Thymus (tissue), 11 donors: ENCODE measurements at regions not wholly inside any gene's neighbourhood (a gene's known extent, or its start where the extent isn't known, plus 50 kb on each side); places are given as distances from the start of the nearest gene placed in this dataset.

Experiments
- DNase-seq, 9 donors: peaks; one replicate each; pipeline ENCODE4 v3.0.0-alpha.2; 2013; ENCODE audit warnings: low spot score in 9 of 9, low read depth in 6 of 9, missing footprints in 1 of 9
- H3K27ac ChIP-seq, 2 donors: one replicate each; pipeline ENCODE4 v1.5.1; 2013; ENCODE audit warnings: control low read depth in 1 of 2, low read depth in 1 of 2, low read length in 1 of 2, mild to moderate bottlenecking in 1 of 2, moderate library complexity in 1 of 2
- H3K27me3 ChIP-seq, 2 donors: one replicate each; pipeline ENCODE4 v1.5.1; 2013; ENCODE audit warnings: low read length in 1 of 2; ENCODE audit not compliant: control insufficient read depth in 2 of 2, insufficient read depth in 1 of 2
- H3K36me3 ChIP-seq, 2 donors: one replicate each; pipeline ENCODE4 v1.5.1; 2013; ENCODE audit warnings: low read length in 1 of 2, mild to moderate bottlenecking in 1 of 2, moderate library complexity in 1 of 2; ENCODE audit not compliant: control insufficient read depth in 2 of 2, insufficient read depth in 2 of 2
- H3K4me1 ChIP-seq, 2 donors: one replicate each; pipeline ENCODE4 v1.5.1; 2013; ENCODE audit warnings: low read length in 2 of 2; ENCODE audit not compliant: control insufficient read depth in 2 of 2, insufficient read depth in 2 of 2
- H3K4me3 ChIP-seq, 2 donors: one replicate each; pipeline ENCODE4 v1.5.1; 2013; ENCODE audit warnings: low read length in 2 of 2, control low read depth in 1 of 2, mild to moderate bottlenecking in 1 of 2
- H3K9me3 ChIP-seq, 2 donors: one replicate each; pipeline ENCODE4 v1.5.1; 2013; ENCODE audit warnings: low read length in 1 of 2, mild to moderate bottlenecking in 1 of 2; ENCODE audit not compliant: control insufficient read depth in 2 of 2, insufficient read depth in 1 of 2
- WGBS: extraction: QIAGEN DNeasy Blood & Tissue Kit; methylation state at CpG from one replicate; pipeline ENCODE4 v1.1.7; 2013; 5-methylcytosine and 5-hydroxymethylcytosine counted together
- donor health status: healthy.

DNA sequence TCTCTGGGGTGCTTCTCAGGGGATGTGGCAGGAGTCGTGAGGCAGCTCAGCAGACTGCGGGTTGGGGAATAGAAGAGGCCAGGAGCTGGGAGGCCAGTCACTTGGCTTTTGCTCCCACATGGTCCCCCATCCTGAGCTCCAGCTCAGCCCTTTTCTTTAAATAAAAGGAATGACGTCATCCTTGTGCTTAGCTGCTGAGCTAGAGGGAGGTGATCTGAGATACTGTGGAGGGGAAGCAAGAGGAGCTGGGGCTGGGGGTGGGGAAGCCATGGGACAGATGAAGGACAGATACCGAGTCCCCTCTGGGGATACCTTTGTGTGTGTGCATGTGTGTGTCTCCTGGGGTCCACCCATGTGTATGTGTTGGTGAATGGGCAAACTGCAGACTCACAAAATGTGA, 89.0 kb upstream of the ARAP3 start:
- Histone ChIP-seq H3K36me3 (no peaks in the 10 kb centered on the region), H3K9me3 (no peaks in the 10 kb centered on the region), H3K4me1 (no peaks in the 10 kb centered on the region), H3K27me3 (peaks cover 0 to 30% of the 10 kb centered on the region in 2 donors), H3K4me3 (no peak overlapping the region), H3K27ac (no peak overlapping the region)
- 79% methylated on average over 4 of the region's 4 CpGs for WGBS
- DNase-seq, result no peak

GRCh38 chr5:141769671-141770070, 87.6 kb upstream of the ARAP3 start:
- 89% methylated on average over 3 of the region's 3 CpGs for WGBS
- DNase-seq, result no peak
- H3K4me3 ChIP-seq, result no peak overlapping the region
- H3K4me1 ChIP-seq, result no peaks in the 10 kb centered on the region
- no peak overlapping the region for H3K27ac ChIP-seq
- H3K9me3 ChIP-seq, result no peaks in the 10 kb centered on the region
- H3K36me3 ChIP-seq, result no peaks in the 10 kb centered on the region
- peaks cover 0 to 33% of the 10 kb centered on the region in 2 donors for H3K27me3 ChIP-seq

GRCh38 chr5:141767671-141768070, 85.6 kb upstream of the ARAP3 start:
- DNase-seq, result no peak
- Histone ChIP-seq H3K36me3 (no peaks in the 10 kb centered on the region), H3K4me3 (no peak overlapping the region), H3K9me3 (no peaks in the 10 kb centered on the region), H3K4me1 (no peaks in the 10 kb centered on the region), H3K27me3 (peaks cover 0 to 22% of the 10 kb centered on the region in 2 donors), H3K27ac (no peak overlapping the region)
- WGBS, result 90% methylated on average over 15 of the region's 15 CpGs

GRCh38 chr5:141765896-141766551, 84.0 kb upstream of the ARAP3 start:
- no peak overlapping the region for H3K27ac ChIP-seq
- peaks cover 0 to 28% of the 10 kb centered on the region in 2 donors for H3K27me3 ChIP-seq
- no peak for DNase-seq
- H3K4me1 ChIP-seq, result no peaks in the 10 kb centered on the region
- no peaks in the 10 kb centered on the region for H3K36me3 ChIP-seq
- H3K9me3 ChIP-seq, result no peaks in the 10 kb centered on the region
- WGBS, result 81% methylated on average over 2 of the region's 2 CpGs
- no peak overlapping the region for H3K4me3 ChIP-seq

- no peak for DNase-seq
- no peaks in the 10 kb centered on the region for H3K9me3 ChIP-seq
- H3K27ac ChIP-seq, result no peak overlapping the region
- no peaks in the 10 kb centered on the region for H3K36me3 ChIP-seq
- no peak overlapping the region for H3K4me3 ChIP-seq
- no peaks in the 10 kb centered on the region for H3K4me1 ChIP-seq
- 74% methylated on average over 5 of the region's 5 CpGs for WGBS
- H3K27me3 ChIP-seq, result peaks cover 0 to 50% of the 10 kb centered on the region in 2 donors
Measured at GRCh38 chr5:141763541-141763940, 81.5 kb upstream of the ARAP3 start.

DNA sequence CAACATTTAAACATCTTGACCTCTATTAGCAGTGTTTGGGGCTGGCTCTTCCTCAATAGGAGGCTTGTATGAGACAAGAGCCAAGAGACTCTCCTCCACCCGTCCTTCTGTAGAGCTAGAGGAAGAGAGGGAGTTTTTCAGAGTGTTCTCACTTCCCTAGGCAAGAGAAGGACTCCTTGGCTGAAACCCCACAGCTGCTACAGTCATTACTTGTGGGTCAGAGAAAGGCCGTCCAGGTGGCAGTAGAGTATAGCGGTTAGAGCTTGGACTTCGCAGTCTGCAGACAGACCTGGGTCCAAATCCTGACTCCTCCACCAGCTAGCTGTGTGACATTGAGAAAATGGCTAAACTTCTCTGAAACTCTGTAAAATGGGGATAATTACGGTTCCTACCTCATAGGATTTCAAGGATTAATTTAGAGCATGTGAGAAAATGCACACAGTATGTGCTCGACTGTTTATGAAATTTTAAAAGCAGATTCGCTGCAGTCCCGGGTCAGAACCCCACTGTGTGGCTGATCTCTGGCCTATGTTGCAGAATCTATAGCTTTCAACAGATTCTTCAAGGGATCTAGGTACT, 80.8 kb upstream of the ARAP3 start:
- H3K4me3 ChIP-seq, result no peak overlapping the region
- H3K4me1 ChIP-seq, result no peaks in the 10 kb centered on the region
- no peak overlapping the region for H3K27ac ChIP-seq
- 87% methylated on average over 8 of the region's 8 CpGs for WGBS
- peaks cover 0 to 53% of the 10 kb centered on the region in 2 donors for H3K27me3 ChIP-seq
- no peaks in the 10 kb centered on the region for H3K36me3 ChIP-seq
- DNase-seq, result no peak
- no peaks in the 10 kb centered on the region for H3K9me3 ChIP-seq

DNA sequence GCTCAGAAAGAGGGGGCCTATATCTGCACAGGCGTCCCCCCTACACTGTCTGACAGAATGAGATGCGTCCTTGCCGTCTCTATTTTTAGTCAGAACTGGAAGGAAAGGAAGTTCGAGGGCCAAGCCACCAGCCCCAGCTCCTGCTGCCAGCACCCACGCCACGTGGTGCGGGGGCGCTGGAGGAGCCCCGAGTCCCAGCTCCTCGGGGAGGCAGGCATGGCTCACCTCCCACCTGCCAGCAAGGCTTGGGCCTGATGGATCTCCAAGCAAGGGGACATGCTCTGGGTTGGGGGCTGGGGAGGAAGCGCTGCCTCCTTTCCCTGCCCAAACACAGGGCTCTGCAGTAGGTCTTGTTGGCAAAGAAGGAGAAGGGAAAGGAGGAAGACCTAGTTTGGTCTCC, 80.3 kb upstream of the ARAP3 start:
- Histone ChIP-seq H3K4me3 (no peak overlapping the region), H3K9me3 (no peaks in the 10 kb centered on the region), H3K4me1 (no peaks in the 10 kb centered on the region), H3K27me3 (peaks cover 0 to 56% of the 10 kb centered on the region in 2 donors), H3K36me3 (no peaks in the 10 kb centered on the region), H3K27ac (no peak overlapping the region)
- 41% methylated on average over 11 of the region's 11 CpGs for WGBS
- no peak for DNase-seq

DNA sequence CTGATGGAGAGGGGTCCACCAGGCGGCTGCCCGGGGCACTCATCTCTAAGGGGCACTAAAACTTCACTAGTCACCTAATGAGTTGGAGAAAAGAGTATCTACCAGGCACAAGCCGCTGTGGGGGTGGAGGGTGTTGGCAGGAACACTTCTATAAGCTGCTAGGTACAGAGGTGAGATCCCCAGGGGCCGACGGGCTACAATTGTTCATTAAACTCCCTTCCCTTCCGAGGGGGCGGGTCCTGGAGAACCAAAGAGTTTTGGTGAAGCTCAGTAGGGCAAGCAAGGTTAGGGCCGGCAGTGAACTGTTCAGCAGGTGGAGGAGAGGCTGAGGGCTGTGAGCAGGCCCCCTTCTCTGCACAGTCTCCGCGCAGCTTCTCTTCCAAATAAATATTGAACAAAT, 78.7 kb upstream of the ARAP3 start:
- no peak for DNase-seq
- Histone ChIP-seq H3K36me3 (no peaks in the 10 kb centered on the region), H3K27me3 (peaks cover 0 to 66% of the 10 kb centered on the region in 2 donors), H3K4me3 (no peak overlapping the region), H3K27ac (no peak overlapping the region), H3K9me3 (no peaks in the 10 kb centered on the region), H3K4me1 (no peaks in the 10 kb centered on the region)
- 79% methylated on average over 10 of the region's 10 CpGs for WGBS

GRCh38 chr5:141760193-141760592, 78.2 kb upstream of the ARAP3 start:
- no peaks in the 10 kb centered on the region for H3K4me1 ChIP-seq
- H3K36me3 ChIP-seq, result no peaks in the 10 kb centered on the region
- H3K4me3 ChIP-seq, result no peak overlapping the region
- no peaks in the 10 kb centered on the region for H3K9me3 ChIP-seq
- no peak overlapping the region for H3K27ac ChIP-seq
- WGBS, result 72% methylated on average over 4 of the region's 4 CpGs
- DNase-seq, result no peak
- peaks cover 0 to 67% of the 10 kb centered on the region in 2 donors for H3K27me3 ChIP-seq
